ENCODE measurements at regions not wholly inside any gene's neighbourhood (a gene's known extent, or its start where the extent isn't known, plus 50 kb on each side); places are given as distances from the start of the nearest gene placed in this dataset.

GRCh38 chr6:170136541-170137175, 154.2 kb downstream of the DLL1 start:
- DNase-seq (ENCODE audit: low read depth) = no peak

- DNase-seq (ENCODE audit: low read depth) = no peak
Measured at GRCh38 chr6:170135821-170136471, 154.9 kb downstream of the DLL1 start.

GRCh38 chr6:170135461-170135820, 155.4 kb downstream of the DLL1 start:
- no peak for DNase-seq (ENCODE audit: low read depth)

GRCh38 chr6:170134471-170135440, 156.1 kb downstream of the DLL1 start:
- no peak for DNase-seq (ENCODE audit: low read depth)

DNA sequence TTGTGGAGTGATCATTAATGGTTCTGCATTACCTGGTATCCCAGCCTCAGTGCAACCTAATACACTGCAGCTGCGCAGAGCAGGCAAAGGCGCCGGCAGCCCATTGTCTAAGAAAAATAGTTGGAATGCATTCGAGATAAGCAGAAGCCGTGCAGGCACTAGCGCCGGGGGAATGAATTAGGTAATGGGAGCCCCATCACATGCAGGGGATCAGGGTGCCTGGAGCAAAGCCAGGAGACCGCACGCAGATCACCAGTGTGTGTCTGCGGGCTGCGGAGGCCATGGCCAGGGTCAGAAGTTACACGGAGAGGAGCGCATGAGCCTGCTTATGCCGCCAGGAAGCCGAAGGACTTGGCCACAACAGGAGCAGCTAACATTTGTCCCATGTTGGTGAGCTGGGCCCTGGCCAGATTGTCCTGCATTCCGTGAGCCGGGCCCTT, 156.8 kb downstream of the DLL1 start:
- no peak for DNase-seq (ENCODE audit: low read depth)

GRCh38 chr6:170132561-170132991, 158.3 kb downstream of the DLL1 start:
- no peak for DNase-seq (ENCODE audit: low read depth)

DNA sequence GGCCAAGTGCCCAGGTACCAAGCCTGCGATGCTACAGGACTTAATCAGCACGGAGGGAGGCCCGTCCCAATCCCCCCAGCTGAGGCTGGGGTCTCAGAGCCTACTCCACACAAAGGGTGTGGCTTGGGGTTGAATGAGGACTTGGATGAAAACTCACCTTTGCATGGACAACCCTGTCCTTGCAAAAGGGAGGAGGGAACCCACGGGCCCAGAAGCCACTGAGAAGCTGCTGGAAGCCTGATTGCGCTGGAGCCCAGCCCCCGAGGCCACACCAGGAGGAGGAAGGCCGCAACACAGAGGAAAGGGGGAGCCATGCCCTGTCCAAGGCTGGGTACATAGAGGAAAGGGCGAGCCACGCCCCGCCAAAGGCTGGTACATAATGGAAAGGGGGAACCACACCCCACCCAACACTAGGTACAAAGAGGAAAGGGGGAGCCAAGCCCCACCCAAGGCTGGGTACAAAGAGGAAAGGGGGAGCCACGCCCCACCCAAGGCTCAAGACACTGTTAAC, 158.8 kb downstream of the DLL1 start:
- no peak for DNase-seq (ENCODE audit: low read depth)

DNA sequence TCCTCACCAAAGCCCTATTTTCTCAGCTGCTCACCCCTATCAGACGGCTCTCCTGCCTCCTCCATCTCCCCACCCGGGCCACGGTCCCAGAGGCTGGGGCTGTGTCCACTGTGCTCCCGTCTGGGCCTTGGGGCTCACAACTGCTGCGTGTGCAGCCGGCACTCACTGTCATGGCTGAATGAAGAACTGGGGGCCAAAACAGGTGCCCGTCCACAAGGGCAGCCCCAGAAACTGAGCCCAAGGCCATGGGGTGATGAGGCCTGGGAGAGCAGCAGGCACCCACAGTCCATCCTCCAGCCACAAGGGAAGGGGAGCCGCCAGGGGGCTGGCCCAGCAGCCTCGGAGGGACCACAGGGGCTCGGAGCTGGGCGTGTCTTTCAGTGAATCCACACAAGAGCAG, 159.5 kb downstream of the DLL1 start:
- no peak for DNase-seq (ENCODE audit: low read depth)

GRCh38 chr6:170130771-170131241, 160.1 kb downstream of the DLL1 start:
- DNase-seq (ENCODE audit: low read depth) = no peak

GRCh38 chr6:170130201-170130621, 160.7 kb downstream of the DLL1 start:
- DNase-seq (ENCODE audit: low read depth) = no peak

GRCh38 chr6:170129691-170130171, 161.1 kb downstream of the DLL1 start:
- no peak for DNase-seq (ENCODE audit: low read depth)

DNA sequence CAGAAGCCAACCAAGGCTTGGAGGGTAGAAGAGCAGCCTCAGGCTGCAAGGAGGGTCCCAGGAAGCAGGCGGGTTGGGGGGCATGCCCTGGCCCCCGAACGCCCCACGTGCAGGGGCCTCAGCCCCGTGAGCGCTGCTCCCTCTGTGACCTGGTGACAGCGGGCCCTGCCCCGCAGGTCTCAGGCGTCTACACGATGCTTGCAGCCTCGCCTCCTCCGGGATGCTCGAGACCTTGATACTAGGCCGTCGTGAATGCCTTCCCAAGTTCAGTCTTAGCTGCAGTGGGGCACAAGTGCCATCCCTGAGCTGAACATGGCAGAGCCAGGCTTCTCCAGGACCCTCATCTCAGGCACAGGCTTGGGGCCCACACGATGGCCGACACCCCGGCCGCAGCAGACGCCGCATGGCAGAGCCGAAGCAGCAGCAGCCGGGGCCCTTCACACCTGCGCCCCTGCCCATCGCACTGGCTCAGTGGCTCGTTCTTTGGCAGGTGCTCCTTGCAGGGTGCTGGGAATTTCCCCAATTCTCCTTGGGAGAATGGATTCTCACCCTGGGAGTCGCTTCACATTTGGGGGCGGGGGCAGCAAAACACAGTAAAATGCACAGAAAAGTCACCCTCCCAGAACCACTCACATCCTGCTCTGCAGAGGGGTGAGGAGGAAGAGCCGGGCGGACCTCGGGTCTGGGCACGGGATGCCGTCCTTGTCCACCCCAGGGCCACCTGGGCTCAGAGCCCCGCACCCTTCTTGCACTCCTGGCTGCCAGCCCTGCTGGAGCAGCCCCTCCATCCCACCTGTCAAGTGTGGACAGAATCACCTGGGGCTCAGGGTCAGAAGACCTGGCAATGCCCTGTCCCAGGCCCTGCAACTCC, 161.8 kb downstream of the DLL1 start:
- DNase-seq (ENCODE audit: low read depth) = no peak

DNA sequence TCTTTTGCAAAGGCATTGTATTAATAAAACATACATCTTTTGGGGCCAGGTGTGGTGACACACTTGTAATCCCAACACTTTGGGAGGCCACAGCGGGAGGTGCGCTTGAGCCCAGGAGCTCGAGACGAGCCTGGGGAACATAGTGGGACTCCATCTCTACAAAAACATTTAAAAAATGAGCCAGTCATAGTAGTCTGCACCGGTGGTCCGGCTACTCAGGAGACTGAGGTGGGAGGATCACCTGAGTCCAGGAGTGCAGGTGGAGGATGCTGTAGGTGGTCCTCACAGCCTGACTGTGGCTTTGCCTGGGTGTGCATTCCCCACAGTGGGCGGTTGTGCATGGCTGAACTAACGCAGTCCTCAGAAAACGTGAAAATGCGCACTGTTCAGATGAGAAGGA, 162.5 kb downstream of the DLL1 start:
- DNase-seq (ENCODE audit: low read depth) = no peak

DNA sequence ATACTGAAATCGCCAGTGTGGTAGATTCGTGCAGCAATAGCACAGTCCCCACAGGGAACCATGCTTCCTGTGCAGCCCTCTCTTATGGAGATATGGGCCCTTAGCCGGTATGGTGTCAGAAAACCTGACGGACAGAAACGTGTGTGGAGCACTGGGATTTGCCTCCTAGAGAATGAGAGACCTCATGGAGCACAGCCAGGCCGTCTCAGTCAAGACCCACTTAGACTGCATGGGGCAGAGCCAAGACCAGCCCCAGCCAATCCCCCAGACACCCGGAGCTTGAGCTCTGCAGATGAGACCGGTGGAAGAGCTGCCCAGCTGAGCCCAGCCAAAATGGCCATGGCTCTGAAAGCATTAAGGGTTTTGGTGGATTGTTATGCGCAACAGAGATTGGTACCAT, 163.7 kb downstream of the DLL1 start:
- no peak for DNase-seq (ENCODE audit: low read depth)

- DNase-seq (ENCODE audit: low read depth) = no peak
Measured at GRCh38 chr6:170125456-170126300, 165.2 kb downstream of the DLL1 start.

DNA sequence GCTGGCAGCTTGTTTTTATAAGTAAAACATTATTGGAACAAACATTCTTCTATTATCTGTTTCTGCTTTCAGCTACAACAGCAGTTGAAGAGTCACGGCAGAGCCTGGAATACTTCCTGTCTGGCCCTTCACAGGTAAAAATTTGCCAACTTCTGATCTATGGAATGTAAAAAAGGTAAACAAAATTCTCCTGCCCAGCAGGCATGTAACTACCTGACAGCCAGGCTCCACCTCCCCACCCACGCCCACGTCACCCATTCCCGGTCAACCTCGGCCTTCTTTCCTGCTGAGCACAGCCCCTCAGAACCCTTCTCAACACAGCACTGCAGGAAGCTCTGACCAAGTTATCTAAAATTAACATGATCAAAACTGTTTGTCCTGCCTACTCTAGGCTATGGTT, 166.0 kb downstream of the DLL1 start:
- DNase-seq (ENCODE audit: low read depth) = no peak

GRCh38 chr6:170124150-170124549, 166.7 kb downstream of the DLL1 start:
- DNase-seq (ENCODE audit: low read depth) = no peak

DNA sequence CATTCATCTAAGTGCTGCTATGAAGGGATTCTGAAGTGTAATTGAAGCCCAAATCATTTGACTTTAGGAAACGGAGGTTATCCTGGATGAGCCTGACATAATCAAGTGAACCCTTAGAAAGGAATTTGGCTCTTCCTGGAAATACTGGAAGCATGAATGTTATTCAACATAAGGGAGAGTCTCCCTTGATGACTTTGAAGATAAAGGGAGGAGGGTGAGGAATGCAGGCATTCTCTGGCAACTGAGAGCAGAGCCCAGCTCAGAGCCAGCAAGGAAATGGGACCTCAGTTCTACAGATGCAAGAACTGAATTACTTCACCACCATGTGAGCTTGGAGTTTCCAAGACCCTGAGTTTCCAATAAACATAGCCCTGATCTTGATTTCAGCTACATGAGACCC, 168.2 kb downstream of the DLL1 start:
- no peak for DNase-seq (ENCODE audit: low read depth)

- no peak for DNase-seq (ENCODE audit: low read depth)
Measured at GRCh38 chr6:170117111-170117972, 173.5 kb downstream of the DLL1 start.
